NCI-H1436 treated with DMSO at 0.1 percent for 48 hours (cell line): ENCODE measurements at regions not wholly inside any gene's neighbourhood (a gene's known extent, or its start where the extent isn't known, plus 50 kb on each side); places are given as distances from the start of the nearest gene placed in this dataset.
A peak's percentile ranks its signal among the peaks of the same experiment; 100 is the strongest.

ENCODE experiments used
- DNase-seq: peaks from one replicate; lab custom pipeline; 2025; lab: John Stamatoyannopoulos, UW

DNA sequence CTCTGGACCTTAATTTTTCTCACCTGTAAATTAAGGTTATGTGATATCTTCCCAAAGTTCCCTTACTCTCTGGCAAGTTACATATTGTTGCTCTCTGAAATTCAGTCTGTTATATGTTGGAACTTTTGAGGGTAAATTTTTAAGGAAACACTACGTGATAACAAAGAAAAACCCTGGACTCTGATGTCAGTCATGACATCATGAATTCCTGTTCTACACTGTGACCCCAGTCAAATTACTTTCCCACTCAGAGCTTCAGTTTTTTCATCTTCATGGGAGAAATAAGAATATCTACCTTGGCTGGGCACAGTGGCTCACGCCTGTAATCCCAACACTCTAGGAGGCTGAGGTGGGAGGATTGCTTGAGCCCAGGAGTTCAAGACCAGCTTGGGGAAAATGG lies 164.6 kb upstream of the RALGAPA2 start:
- DNase-seq: no peak

DNA sequence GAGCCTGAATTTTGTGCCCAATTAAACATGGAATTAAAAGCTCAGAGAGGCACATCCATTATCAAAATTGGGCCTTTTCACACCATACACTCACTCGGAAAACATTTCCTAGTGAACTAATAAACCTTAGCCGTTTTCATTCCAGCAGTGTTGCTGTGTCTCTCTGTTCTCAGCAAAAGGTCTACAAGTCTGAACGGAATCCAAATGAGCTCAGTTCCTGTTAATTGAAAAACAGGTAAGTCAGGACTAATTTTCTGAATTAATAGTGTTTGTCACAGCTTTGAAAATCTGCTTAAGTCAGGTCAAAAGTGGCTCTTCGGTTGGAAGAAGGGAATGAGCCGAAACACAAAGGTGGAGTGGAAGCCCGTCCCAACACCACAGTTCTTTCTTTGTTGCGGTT lies 163.3 kb upstream of the RALGAPA2 start:
- no peak for DNase-seq

- no peak for DNase-seq
These were observed 160.0 kb upstream of the RALGAPA2 start for GRCh38 chr20:20872428-20872827.

- no peak for DNase-seq
These were observed 156.8 kb upstream of the RALGAPA2 start for GRCh38 chr20:20869161-20869775.

DNA sequence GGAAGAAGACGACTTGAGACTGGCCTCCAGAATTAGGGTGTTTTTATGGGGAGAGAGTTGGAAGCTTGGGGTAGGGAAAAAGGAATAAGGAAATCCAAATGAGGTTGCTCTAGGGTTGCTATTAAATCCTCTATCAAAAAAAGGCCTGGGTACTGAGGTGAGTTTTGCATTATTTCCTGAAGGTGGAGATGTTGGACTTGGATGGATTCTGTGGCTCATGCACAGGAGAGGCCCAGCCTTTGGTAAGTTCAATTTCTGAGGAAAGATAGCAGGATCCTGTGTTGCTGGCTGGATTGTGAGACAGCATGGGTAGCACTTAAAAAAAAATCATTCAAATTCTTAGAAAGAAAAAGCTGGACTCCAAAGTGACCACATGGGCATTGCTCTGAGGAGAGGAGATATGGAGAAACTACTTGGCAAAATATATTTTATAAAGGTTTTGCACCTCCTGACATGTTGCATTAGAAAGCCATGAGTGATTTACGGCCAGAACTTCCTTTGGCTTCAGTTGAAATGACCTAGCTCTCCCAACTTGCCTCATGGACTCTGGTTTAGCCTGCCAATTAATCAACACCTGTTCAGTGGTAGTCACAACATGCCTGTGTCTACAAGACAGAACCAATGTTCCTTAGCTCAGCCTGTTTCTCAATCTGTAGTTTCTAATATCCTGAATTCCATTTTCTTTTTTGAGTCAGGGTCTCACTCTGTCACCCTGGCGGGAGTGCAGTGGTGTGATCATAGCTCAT lies 152.1 kb upstream of the RALGAPA2 start:
- peak; percentile 45 for DNase-seq

- peak; percentile 63 for DNase-seq
These were observed 147.8 kb upstream of the RALGAPA2 start for GRCh38 chr20:20860078-20860806.

- no peak for DNase-seq
These were observed 147.1 kb upstream of the RALGAPA2 start for GRCh38 chr20:20859510-20859909.

DNA sequence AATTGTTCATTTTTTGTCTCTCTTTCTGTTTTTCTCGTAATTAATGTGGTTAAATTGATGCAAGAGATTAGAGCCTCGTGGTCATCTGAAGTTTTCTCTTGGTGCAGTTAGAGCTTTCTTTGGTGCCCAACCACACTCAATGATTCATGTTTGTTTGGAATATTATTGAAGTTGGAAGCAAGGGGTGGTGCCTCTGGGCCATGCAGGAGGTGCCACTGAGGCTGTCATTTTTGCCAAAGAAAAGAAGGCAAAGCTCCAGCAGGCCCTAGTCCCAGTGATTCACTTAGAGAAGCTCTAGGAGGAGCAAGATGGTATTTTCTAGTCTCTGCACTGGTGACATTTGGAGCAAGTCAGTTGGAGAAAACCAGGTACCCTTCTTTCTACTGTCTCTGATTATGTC lies 144.5 kb upstream of the RALGAPA2 start:
- no peak for DNase-seq

DNA sequence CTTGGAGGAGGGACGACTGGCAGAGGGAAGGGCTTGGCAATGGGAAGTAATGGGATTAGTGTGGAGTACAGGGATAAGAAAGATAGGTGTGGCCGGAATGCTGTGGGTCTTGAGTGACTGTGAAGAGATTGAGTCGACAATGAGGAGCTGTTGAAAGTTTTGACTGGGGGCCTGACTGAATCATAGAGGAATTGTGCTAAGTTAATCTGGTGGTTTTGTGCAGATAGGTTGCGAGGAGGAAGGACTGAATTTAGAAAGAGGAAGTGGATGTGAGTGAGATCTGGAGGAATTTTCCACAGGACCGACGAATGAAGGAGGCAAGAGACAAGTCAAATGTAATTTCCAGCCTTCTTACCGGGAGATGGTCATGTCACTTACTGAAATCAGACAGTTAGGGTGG lies 143.9 kb upstream of the RALGAPA2 start:
- DNase-seq: no peak

- DNase-seq: no peak
These were observed 138.9 kb upstream of the RALGAPA2 start for GRCh38 chr20:20851385-20851784.

- DNase-seq: no peak
These were observed 138.0 kb upstream of the RALGAPA2 start for GRCh38 chr20:20850407-20850806.

- no peak for DNase-seq
These were observed 136.7 kb upstream of the RALGAPA2 start for GRCh38 chr20:20849161-20849560.

GRCh38 chr20:20847814-20848213 lies 135.4 kb upstream of the RALGAPA2 start:
- no peak for DNase-seq

DNA sequence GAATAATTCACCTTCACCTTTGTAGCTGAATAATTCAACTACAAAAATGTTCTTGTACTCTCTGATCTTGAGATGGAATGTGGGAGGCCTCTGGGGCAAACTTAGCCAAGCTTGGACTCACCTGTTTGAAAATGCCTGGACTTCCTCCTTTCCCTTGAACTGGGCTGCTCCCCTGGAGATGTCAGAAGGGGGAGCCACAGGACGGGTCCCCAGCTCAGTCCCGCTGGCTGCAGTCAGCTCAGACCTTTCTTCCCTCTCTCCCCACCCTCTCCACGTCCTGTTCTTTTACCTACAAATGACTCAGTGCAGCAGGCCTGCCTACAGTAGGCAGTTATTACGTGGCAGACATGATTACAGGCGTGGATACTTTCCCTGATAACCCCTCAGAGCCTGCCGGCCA lies 131.5 kb upstream of the RALGAPA2 start:
- DNase-seq: no peak

DNA sequence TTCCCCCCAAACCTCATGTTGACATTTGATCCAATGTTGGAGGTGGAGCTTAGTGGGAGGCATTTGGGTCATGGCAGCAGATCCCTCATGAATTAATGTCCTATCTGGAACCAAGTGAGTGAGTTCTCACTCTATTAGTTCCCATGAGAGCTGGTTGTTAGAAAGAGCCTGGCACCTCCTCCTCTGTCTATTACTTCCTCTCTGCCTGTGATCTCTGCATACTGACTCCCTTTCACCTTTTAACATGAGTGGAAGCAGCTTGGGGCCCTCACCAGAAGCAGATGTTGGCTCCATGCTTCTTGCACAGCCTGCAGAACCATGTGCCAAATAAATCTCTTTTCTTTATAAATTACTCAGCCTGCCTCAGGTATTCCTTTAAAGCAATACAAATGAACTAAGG lies 127.3 kb upstream of the RALGAPA2 start:
- DNase-seq: no peak

- DNase-seq: peak; percentile 53
These were observed 125.2 kb upstream of the RALGAPA2 start for GRCh38 chr20:20837574-20838021.

- no peak for DNase-seq
These were observed 124.4 kb upstream of the RALGAPA2 start for GRCh38 chr20:20836836-20837235.

DNA sequence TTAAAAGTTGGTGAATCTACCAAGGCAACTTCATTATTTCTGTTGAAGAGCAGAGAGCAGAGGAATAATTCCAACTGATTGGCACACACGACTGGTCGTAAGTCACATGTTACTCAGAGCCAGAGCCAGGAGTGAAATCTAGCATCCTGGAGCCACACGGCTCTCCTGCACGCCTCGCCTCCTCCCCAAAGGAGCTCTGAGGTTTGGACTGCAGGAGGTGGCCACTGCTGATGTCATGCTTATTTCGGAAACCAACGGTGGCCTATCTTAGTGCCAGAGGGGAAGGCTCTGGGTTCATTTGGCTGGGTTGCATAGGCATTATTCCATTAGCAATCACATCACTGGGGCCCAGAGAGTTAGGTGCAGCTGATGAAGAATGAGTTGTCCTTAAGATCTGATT lies 123.5 kb upstream of the RALGAPA2 start:
- no peak for DNase-seq

DNA sequence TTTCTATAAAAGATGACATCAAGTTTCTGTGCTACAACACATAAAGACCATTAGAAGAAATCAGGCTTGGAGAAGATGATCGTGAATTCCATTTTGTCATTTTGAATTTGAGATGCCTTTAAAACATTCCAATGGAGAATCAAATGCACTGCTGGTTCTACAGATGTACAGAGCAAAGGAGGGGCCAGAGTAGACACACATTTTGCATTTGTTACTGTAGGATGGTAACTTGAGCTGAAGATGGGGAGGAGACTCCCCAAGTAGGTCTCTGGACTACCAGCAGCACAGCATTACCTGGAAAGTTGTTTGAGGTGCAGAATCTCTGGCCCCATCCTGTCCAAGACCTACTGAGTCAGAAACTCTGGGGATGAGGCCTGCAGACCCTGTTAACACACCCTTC lies 121.6 kb upstream of the RALGAPA2 start:
- DNase-seq: no peak

DNA sequence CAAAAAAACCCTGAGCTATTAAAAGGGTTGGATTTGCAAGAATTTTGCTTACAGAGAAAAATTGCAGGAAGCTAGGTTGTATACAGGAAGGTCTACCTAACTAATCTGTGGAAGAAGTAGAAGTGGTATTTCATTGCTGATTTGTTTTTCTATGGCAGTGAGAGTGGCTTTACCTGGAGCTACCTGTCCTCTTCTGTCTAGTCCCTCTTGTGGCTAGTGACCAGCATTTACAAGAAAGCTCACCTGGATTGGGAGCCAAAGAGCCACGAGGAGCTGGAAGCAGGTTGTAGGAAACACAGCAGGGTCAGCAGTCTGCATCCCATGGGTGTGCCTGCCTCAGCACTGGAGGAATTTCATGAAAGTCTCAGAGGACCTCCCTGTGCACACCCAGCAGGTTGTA lies 120.3 kb upstream of the RALGAPA2 start:
- no peak for DNase-seq

DNA sequence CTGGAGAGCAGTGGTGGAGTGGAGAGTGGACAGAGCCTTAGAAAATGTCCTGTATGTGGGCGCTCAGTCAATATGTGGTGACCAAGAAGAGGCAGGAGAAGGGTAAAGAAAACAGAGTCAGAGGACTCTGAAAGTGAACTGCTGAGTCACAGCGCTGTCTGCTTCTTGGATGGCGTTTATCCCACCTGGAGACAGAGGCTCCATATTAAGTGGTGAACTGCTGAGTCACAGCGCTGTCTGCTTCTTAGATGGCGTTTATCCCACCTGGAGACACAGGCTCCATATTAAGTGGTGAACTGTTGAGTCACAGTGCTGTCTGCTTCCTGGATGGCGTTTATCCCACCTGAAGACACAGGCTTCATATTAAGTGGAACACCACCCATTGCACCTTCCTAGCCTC lies 119.3 kb upstream of the RALGAPA2 start:
- DNase-seq: no peak

DNA sequence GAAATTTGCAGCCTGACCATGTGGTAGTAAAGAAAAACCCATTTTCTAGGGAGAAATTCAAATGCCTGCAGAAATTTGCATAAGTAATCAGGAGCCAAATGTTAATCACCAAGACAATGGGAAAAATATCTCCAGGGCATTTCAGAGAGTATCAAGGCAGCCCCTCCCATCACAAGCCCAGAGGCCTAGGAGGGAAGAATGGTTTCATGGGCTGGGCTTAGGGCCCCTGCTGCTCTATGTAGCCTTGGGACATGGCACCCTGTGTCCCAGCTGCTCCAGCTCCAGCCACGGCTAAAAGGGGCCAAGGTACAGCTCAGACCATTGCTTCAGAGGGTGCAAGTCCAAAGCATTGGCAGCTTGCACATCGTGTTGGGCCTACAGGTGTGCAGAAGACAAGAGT lies 117.2 kb upstream of the RALGAPA2 start:
- DNase-seq: no peak

DNA sequence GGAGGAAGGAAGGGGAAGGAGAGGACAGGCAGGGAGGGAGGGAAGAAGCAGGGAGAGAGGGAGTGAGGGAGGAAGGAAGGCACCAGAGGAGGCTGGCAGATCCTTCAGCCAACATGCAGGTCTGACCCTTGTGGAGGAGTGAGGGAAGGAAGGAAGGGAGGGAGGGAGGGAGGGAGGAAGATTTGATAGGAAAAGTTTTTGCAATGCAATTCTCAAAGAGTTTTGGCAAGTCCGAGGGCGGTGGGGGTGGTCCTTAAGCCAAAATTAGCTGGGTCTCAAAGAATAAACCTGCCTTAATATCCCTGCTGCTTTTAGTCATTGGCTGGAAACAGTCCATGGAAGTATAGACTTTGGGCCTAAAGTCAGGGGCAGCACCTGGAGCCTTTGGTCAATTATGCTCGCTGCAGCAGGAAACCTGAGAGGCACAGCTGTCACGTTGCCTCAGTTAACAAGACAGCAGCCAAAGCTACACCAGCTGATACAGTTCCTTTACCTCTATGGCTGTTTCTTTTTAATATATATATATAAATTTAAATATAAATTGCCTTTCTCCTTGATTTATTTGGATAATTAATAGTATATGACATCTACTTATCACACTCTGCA lies 115.7 kb upstream of the RALGAPA2 start:
- DNase-seq: no peak
